ENCODE measurements at regions not wholly inside any gene's neighbourhood (a gene's known extent, or its start where the extent isn't known, plus 50 kb on each side); places are given as distances from the start of the nearest gene placed in this dataset.

DNA sequence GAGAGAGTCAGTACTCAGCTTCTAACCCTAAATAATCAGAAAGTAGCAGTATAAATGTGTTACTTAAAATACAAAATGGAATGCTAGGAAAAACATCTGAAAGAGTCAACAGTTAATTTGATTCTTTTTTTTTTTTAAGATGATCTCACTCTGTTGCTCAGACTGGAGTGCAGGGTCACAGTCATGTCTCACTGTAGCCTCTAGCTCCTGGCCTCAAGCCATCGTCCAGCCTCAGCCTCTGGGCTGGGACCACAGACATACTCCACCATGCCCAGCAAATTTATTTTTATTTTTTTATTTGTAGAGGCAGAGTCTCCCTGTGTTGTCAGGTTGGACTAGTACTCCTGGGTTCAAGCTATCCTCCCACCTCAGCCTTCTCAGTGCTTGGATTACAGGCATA is 424.9 kb downstream of the IRX2 start:
- DNase-seq: no peak

DNA sequence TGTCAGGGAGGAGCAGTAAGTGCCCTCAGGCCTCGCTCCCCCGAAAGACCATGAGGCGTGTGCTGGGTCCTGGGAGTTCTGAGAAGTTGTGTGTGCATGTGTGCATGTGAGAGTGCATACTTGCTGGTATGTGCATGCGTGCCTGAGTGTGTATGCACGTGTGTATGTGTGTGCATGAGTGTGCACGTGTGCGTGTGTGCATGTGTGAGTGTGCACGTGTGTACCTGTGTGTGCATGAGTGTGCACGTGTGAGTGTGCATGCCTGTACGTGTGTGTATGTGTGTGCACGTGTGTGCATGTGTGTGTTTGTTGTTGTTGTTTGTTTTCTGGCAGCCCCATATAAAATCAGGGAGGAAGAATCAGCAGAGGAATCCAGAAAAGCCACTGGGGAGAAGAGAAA is 426.7 kb downstream of the IRX2 start:
- DNase-seq: no peak

DNA sequence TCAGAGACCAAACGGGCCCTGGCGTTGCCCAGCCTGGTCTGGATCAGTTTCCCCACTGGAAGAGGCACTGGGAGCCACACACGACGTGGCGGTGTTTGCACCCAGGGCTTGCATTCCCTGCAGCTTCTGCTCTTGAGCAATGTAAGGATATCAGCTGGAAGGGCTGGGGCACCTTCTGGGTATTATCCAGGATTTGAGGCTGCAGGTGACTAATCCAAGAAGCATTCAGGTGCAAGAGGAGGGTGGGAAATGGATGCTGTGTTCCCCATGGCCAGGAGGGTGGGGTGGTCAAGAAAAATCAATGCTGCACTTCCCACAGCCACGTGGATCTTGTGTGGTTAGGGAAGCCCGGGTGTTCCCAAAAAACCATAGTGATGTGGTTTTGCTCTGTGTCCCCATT is 430.9 kb downstream of the IRX2 start:
- DNase-seq: no peak

- no peak for DNase-seq
Observed at GRCh38 chr5:2317540-2317939, 433.9 kb downstream of the IRX2 start.

DNA sequence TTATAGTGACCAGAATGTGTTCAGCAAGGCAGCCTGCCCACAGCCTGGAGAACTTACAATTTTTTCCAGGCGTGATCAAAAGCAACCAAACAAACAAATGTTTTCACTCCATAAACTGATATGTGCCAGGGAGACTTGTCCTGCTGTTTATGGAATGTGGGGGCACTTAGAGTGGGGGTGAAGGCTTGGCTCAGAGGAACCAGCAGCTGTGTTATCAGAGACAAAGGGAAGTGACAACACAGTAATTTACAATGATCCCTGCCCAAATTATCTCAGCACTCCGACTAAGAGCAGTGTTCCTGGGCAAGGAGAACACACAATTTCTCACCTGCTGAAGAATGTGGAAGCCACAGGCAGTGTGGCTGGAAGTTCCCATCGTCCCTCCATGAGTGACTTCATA is 429.1 kb upstream of the IRX4 start:
- DNase-seq: no peak

GRCh38 chr5:2310946-2311345 is 428.2 kb upstream of the IRX4 start:
- DNase-seq: no peak

DNA sequence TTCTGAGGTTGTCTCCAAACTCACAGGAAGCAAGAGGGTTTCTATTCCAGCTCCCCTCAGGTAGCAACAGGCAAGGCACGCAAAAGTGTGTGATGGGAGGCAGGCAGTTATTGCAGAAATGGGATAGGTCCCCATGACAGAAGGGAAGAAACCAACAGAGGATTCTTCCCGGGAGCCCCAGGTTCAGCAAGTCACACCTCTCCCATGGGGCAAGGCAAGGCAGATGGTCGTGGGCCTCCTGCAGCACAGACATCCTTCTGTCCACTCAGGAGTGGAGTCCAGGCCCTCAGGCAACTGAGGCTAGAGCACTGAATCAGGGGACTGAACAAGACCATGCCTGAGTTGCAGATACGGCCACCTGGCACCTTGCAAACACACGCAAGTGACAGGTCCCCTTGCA is 424.9 kb upstream of the IRX4 start:
- no peak for DNase-seq

- no peak for DNase-seq
Observed at GRCh38 chr5:2306711-2307110, 424.0 kb upstream of the IRX4 start.

DNA sequence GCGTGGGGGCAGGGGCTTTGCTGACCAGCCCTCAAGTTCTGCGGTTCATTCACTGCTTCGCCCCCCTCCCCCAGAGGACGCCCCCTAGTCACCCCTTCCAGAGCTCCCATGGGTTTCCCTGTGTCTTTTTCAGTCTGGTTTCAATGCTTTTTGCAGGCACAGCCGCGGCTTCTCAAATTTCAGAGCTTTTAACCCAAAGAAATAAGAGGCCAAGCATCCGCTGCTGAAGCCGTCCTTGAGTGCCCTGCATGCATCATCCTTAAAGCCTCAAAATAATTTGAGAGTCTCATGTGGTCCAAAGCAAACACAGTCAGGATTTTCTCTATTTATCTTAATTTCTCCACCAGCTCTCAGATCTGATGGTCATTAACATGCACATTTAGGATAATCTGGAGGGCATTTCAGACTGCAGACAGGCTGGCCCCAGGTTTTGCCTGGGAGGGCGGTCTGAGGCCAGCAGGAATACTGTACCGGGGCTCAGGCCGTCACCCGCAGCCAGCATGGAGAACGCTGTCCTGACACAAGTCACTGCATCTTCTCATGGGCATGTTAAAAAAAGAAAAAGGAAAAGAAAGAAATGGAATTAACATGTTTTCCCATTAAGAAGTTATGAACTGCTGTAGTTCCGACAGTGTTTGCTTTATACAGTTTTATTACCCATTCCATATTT is 420.8 kb upstream of the IRX4 start:
- DNase-seq: no peak

DNA sequence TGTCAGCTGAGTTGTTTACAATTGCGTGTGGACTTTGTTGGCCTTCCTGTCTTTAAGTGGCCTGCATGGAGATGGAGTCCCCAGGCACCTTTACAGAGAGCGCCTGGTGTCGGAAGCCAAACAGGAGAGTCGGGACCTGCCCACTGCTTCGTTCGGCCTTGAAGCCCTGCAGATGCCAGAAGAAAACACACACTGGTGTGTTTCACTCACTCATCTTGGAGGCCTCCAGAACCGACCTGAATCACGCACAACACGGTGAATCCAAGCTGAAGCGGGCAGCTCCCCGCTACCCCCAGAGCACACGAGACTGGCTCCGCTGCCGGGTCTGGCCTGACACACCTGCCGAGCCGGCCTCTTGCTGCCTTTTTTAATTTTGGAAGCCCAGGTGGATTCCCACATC is 419.4 kb upstream of the IRX4 start:
- DNase-seq: no peak

DNA sequence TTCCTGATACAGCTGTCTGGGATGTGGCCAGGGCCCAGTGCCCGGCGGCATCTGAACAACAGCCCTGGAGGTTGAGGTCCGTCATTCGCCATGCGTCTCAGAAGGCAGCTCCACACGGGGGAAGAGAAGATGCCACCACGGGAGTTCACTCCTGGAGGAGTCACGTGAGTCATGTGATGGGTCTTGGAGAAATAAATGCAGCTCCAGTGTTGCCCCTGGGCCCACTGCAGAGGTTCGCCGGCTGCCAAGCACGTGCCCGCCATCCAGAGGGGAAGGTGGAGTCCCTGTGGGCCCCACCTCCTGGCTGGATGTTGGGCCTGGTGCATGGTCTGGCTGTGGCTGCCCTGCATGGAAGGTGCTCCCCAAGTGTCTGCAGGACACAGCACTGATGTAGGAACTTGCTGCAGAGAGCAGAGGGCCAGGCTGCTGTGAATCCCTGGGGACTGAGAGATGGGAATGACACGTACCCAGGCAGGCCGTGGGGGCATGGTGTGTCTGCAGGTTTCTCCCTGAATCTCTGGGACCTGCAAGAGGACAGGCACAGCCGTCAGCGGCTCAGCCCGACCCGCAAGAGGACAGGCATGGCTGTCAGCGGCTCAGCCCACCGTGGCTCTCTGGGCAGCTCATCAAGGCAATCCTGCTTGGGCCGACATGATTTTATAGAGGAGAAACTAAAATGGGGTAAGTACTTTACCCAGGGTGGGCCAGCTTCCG is 418.3 kb upstream of the IRX4 start:
- DNase-seq: no peak

GRCh38 chr5:2300421-2300820 is 417.7 kb upstream of the IRX4 start:
- no peak for DNase-seq

DNA sequence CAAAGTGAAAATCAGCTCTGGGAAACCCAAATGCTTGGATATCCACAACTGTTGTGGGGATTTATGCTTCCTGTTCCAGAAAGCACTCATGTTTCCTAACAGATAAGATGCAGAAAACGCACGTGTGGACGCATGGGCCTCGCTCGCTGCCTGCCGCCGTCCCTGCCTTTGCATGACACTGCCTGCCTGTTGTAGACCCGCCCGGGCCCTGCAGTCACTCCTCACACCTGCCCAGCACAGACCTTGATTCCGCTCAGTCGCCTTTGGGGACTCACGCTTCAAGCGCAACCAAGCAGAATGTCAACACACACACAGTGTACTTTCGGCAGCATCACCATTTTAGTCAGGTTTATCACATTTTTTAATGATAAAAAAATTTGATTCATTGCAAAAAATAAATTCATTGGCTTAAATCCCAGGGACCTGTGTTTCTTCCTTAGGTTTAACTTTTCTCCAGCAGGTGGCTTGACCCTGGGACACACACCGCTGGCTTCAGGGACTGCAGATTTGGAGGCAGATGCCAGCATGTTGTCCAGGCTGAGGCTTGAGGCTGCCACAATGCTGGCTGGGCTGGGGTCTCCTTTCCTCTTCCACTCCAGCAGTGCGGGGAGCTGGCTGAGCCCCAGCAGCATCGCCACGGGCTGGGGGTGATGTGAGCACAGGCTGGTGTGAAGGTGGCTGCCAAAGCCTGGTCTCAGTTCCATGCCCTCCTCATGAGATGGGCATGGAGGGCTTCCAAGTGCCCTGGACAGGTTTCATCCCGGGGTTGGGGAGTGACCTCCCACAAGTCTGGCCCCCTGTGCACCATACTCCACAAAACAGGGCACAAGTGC is 416.9 kb upstream of the IRX4 start:
- no peak for DNase-seq

- no peak for DNase-seq
Observed at GRCh38 chr5:2298781-2299180, 416.1 kb upstream of the IRX4 start.

GRCh38 chr5:2297991-2298390 is 415.3 kb upstream of the IRX4 start:
- DNase-seq: no peak

- no peak for DNase-seq
Observed at GRCh38 chr5:2295476-2295875, 412.8 kb upstream of the IRX4 start.

DNA sequence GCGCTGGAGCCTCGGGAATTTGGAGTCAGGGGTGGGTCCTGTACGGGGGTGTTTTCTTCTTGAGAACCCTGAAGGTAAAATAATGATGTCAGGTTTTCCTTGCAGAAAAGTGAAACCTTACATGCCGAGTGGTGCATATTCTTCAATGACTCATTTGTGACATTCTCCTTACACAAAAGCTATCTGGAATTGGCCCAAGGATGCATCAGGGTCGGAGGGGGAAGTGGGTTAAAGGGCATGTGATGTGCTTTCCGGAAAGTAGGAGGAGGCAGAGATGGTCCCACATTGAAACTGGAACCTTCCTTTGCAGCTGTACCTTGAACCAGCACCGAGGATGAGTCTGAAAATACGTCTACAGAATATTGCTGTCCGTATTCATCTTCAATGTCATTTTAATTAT is 411.2 kb upstream of the IRX4 start:
- no peak for DNase-seq

GRCh38 chr5:2291146-2291840 is 408.6 kb upstream of the IRX4 start:
- DNase-seq: no peak

DNA sequence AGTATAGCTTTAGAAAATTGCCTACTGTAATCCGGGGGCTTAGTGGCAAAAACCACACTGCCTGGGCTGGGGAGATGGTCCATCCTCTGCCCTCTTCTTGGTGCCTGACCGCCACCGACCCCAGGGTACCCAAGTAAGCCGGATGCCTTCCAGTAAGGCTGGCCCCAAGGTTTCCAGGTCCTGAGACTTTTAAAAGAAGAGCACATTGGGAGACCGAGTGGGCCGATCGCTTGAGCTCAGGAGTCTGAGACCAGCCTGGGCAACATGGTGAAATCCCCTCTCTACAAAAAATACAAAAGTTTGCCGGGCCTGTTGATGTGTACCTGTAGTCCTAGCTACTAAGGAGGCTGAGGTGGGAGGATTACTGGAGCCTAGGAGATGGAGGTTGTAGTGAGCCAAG is 406.7 kb upstream of the IRX4 start:
- no peak for DNase-seq

DNA sequence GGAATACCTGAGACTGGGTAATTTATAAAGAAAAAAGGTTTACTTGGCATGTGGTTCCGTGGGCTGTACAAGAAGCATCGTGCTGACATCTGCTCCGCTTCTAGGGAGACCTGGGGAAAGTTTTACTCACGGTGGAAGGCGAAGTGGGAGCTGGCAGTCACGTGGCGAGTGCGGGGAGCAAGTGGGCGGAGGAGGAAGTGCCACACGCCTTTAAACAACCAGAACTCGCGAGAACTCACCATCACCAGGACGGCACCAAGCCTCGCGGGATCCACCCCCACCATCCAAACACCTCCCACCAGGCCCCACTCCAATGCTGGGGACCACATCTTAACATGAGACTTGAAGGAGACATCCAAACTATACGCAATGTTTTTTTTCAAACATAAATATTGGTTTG is 406.2 kb upstream of the IRX4 start:
- DNase-seq: no peak

DNA sequence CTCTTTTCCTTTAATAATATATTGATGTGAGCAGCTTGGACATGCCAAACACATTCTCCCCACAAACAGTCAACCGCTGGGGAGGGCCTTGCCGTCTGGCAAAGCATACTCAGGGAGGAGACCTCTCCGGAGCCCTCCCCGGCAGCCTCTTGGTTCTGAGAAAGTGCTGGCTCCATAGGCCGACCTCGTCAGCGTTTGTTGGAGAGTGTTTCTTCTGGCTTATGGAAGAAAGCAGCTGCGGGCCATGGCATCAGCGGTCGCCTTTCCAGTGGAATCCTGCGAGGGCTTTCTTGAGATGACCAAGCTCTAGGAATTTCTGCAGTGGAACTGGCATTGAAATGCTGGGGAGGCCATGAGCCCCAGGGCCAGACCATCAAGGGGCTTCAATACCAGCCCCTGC is 405.7 kb upstream of the IRX4 start:
- no peak for DNase-seq

GRCh38 chr5:2286250-2286649 is 403.5 kb upstream of the IRX4 start:
- no peak for DNase-seq

DNA sequence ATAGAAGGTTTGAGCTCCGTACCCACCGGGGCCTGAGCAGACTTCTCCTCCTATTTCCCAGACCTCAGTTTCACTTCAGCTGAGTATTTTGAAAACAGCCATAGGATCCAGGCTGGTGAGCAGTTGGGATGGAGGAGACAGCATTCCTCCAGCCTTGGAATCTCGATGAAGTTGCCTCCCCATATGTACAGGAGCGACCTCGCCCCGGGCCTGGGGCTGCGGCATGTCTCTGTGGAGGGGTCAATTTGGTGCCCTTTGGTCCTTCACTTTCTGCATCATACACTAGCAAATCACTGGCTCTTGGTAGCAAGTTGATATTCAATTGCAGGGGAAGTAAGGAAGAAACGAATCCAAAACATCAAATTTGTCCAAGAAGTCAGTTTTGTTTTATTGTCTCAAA is 402.0 kb upstream of the IRX4 start:
- DNase-seq: no peak
